MM.1S (cell line): ENCODE measurements at regions not wholly inside any gene's neighbourhood (a gene's known extent, or its start where the extent isn't known, plus 50 kb on each side); places are given as distances from the start of the nearest gene placed in this dataset.

Experiments used
- EZH2 ChIP-seq: fragments of 300-600 bp; sonication (generic); optimal IDR thresholded peaks from 2 replicates; pipeline ENCODE3; 2017; ENCODE audit warnings: low read depth, mild to moderate bottlenecking, antibody characterized with exemption, low read length, mixed read lengths
- TF ChIP-seq, protein P1 (sequence below): fragments of 300-600 bp; sonication (generic); IDR thresholded peaks from 2 replicates; pipeline ENCODE4 v1.5.1; 2016; ENCODE audit warnings: antibody characterized with exemption, low read length, mixed read lengths

DNA sequence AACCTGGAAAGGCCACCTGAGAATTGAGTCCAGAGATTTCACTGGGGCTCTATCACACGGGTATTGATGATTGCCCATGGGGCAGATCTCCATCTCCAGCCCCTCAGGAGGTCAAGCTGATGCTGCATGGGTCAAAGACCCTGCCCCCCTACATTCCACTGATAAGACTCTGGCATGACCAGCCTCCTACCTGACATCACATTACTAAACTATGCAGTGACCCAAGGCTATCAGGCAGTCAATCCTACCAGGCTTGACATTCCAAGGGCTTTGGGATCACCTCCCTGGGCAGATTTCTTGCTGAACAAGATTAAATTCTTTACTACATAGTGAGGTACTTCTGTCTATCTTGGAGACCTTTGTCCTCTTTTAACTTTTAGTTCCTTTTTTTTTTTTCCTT, 192.7 kb upstream of the STS start:
- TF ChIP-seq EZH2: no peak
- TF ChIP-seq, protein P1, sequence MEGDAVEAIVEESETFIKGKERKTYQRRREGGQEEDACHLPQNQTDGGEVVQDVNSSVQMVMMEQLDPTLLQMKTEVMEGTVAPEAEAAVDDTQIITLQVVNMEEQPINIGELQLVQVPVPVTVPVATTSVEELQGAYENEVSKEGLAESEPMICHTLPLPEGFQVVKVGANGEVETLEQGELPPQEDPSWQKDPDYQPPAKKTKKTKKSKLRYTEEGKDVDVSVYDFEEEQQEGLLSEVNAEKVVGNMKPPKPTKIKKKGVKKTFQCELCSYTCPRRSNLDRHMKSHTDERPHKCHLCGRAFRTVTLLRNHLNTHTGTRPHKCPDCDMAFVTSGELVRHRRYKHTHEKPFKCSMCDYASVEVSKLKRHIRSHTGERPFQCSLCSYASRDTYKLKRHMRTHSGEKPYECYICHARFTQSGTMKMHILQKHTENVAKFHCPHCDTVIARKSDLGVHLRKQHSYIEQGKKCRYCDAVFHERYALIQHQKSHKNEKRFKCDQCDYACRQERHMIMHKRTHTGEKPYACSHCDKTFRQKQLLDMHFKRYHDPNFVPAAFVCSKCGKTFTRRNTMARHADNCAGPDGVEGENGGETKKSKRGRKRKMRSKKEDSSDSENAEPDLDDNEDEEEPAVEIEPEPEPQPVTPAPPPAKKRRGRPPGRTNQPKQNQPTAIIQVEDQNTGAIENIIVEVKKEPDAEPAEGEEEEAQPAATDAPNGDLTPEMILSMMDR: no peak
